ENCODE measurements at regions not wholly inside any gene's neighbourhood (a gene's known extent, or its start where the extent isn't known, plus 50 kb on each side); places are given as distances from the start of the nearest gene placed in this dataset.

- Histone ChIP-seq H3K4me3 (ENCODE audit: low read depth in 1 of 3, low read length in 3 of 3) (no peak overlapping the region), H3K9ac (ENCODE audit: low read depth in 1 of 2, low read length in 2 of 2) (no peak overlapping the region), H3K36me3 (ENCODE audit: control insufficient read depth in 4 of 4, insufficient read depth in 3 of 4, low read depth in 1 of 4, low read length in 3 of 4) (no peaks in the 10 kb centered on the region), H3K27me3 (ENCODE audit: control insufficient read depth in 4 of 4, insufficient read depth in 4 of 4, low read length in 3 of 4) (no peaks in the 10 kb centered on the region), H3K4me1 (ENCODE audit: control insufficient read depth in 4 of 4, insufficient read depth in 4 of 4, low read length in 3 of 4) (no peaks in the 10 kb centered on the region), H3K27ac (ENCODE audit: low read depth in 1 of 2, low read length in 2 of 2) (no peak overlapping the region), H3K9me3 (ENCODE audit: control insufficient read depth in 4 of 4, low read length in 3 of 4) (no peaks in the 10 kb centered on the region)
- TF ChIP-seq ATF3 (IDR thresholded peaks at IDR 0.05) = no peak
- TF ChIP-seq MAX (IDR thresholded peaks at IDR 0.05) = no peak
- TF ChIP-seq REST (IDR thresholded peaks at IDR 0.05) = no peak
- no peak for TF ChIP-seq RXRA (IDR thresholded peaks at IDR 0.05)
- TF ChIP-seq GABPA (IDR thresholded peaks at IDR 0.05 in 1 of 2, conservative IDR thresholded peaks at IDR 0.05 in 1 of 2) = no peak
- TF ChIP-seq EGR1 (IDR thresholded peaks at IDR 0.05; ENCODE audit: low read depth in 2 of 2) = no peak
- TF ChIP-seq JUND (IDR thresholded peaks at IDR 0.05) = no peak
- TF ChIP-seq YY1 (IDR thresholded peaks at IDR 0.05) = no peak
- no peak for TF ChIP-seq HNF4G (IDR thresholded peaks at IDR 0.05)
- peak; percentile 80 to 91 for TF ChIP-seq RAD21 (IDR thresholded peaks at IDR 0.05)
- no peak for TF ChIP-seq HNF4A (conservative IDR thresholded peaks at IDR 0.05)
- no peak for TF ChIP-seq NR2F2 (IDR thresholded peaks at IDR 0.05)
- no peak for TF ChIP-seq TAF1 (conservative IDR thresholded peaks at IDR 0.05)
- peak; percentile 74 for TF ChIP-seq CTCF (IDR thresholded peaks at IDR 0.05; ENCODE audit: low read depth, low read length, missing input control)
- peak; percentile 50 for DNase-seq (ENCODE audit: low spot score)
- 42% methylated on average over 5 of the region's 5 CpGs for WGBS
Observed at GRCh38 chr6:113306552-113307145, 550.5 kb upstream of the MARCKS start.

- WGBS = 87% methylated on average over 2 of the region's 2 CpGs
- H3K4me3 ChIP-seq (ENCODE audit: low read depth in 1 of 3, low read length in 3 of 3) = no peak overlapping the region
- no peaks in the 10 kb centered on the region for H3K4me1 ChIP-seq (ENCODE audit: control insufficient read depth in 4 of 4, insufficient read depth in 4 of 4, low read length in 3 of 4)
- no peak overlapping the region for H3K9ac ChIP-seq (ENCODE audit: low read depth in 1 of 2, low read length in 2 of 2)
- TF ChIP-seq ATF3 (IDR thresholded peaks at IDR 0.05) (no peak), CTCF (IDR thresholded peaks at IDR 0.05; ENCODE audit: low read depth, low read length, missing input control) (no peak), TAF1 (conservative IDR thresholded peaks at IDR 0.05) (no peak), EGR1 (IDR thresholded peaks at IDR 0.05; ENCODE audit: low read depth in 2 of 2) (no peak), REST (IDR thresholded peaks at IDR 0.05) (no peak), FOXA1 (IDR thresholded peaks at IDR 0.05) (no peak), HNF4A (conservative IDR thresholded peaks at IDR 0.05) (no peak)
- no peak for DNase-seq (ENCODE audit: low spot score)
- no peak overlapping the region for H3K27ac ChIP-seq (ENCODE audit: low read depth in 1 of 2, low read length in 2 of 2)
- H3K27me3 ChIP-seq (ENCODE audit: control insufficient read depth in 4 of 4, insufficient read depth in 4 of 4, low read length in 3 of 4) = no peaks in the 10 kb centered on the region
- H3K36me3 ChIP-seq (ENCODE audit: control insufficient read depth in 4 of 4, insufficient read depth in 3 of 4, low read depth in 1 of 4, low read length in 3 of 4) = no peaks in the 10 kb centered on the region
- H3K9me3 ChIP-seq (ENCODE audit: control insufficient read depth in 4 of 4, low read length in 3 of 4) = no peaks in the 10 kb centered on the region
Observed at GRCh38 chr6:113308266-113308665, 548.9 kb upstream of the MARCKS start.
